ENCODE measurements at regions not wholly inside any gene's neighbourhood (a gene's known extent, or its start where the extent isn't known, plus 50 kb on each side); places are given as distances from the start of the nearest gene placed in this dataset.

DNA sequence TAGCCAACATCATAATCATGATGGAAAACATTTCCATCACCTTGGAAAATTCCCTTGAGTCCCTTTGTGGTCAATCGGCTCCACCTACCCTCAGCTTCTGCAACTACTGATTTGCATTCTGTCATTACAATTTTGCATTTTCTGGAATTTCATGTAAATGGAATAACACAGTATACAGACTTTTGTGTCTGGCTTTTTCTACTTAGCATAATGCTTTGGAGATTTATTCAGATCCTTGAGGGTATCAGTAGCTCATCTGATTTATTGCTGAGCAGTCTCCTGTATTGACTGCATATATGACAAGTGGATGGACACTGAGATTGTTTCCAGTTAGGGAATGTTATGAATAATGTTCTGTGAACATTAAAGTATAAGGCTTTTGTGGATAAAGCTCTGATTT is 358.3 kb downstream of the USP25 start:
- Mint-ChIP-seq H3K27ac (no peak overlapping the region), H3K4me3 (no peak overlapping the region), H3K36me3 (no peaks in the 10 kb centered on the region), H3K9me3 (no peaks in the 10 kb centered on the region), H3K27me3 (no peaks in the 10 kb centered on the region), H3K4me1 (no peaks in the 10 kb centered on the region)
- ChIA-PET POLR2A (no interaction called here), CTCF (interaction anchor here in 1 of 2 donors (1.2 kb wide), 1 partner anchor 46 kb away, joined by 4 read pairs; no protein-coding TSS in a partner anchor)
- no peak overlapping the region for H3K4me3 ChIP-seq (ENCODE audit: control insufficient read depth in 1 of 2, extremely low read depth in 1 of 2, low read length in 1 of 2)
- no peaks in the 10 kb centered on the region for H3K27me3 ChIP-seq (replicated peaks in 1 of 2; ENCODE audit: control insufficient read depth in 2 of 2, extremely low read depth in 1 of 2, insufficient read depth in 2 of 2, low read length in 1 of 2)
- no peaks in the 10 kb centered on the region for H3K9me3 ChIP-seq
- no peak overlapping the region for H3K27ac ChIP-seq (ENCODE audit: low read length)
- DNase-seq (no peak), ATAC-seq (replicated peaks in 1 of 4) (no peak)
- no peaks in the 10 kb centered on the region for H3K4me1 ChIP-seq (ENCODE audit: control insufficient read depth in 1 of 2, extremely low read depth in 1 of 2, insufficient read depth in 2 of 2, low read length in 2 of 2)
- no peaks in the 10 kb centered on the region for H3K36me3 ChIP-seq (ENCODE audit: control insufficient read depth in 2 of 2, extremely low read depth in 1 of 2, insufficient read depth in 1 of 2, low read length in 1 of 2)
- no CpG with 5 or more reads among the region's 1 CpG for WGBS (ENCODE audit: insufficient coverage)

DNA sequence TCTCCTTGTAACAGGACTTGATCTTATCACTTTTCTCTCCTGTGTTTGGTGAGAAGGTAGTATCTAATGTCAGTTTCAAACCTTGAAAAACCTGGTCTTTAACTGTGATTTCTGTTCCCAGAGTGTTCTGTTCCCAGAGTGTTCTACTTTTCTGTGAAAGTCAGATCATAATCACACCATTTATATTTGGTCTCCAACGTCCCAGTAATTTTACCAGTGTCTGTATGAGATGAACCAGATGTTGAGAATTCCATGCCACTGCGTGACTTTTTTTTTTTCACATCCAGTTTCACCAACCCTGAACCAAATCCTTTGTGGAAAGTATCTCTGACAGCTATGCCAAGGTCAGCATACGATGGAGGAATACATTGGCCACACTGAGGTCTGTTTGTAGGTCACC is 365.2 kb downstream of the USP25 start:
- H3K36me3 ChIP-seq (ENCODE audit: control insufficient read depth in 2 of 2, extremely low read depth in 1 of 2, insufficient read depth in 1 of 2, low read length in 1 of 2): no peaks in the 10 kb centered on the region
- no peak overlapping the region for H3K4me3 Mint-ChIP-seq
- H3K9me3 ChIP-seq: no peaks in the 10 kb centered on the region
- WGBS (ENCODE audit: insufficient coverage): 86% methylated on average over 1 of the region's 3 CpGs
- no peak overlapping the region for H3K4me3 ChIP-seq (ENCODE audit: control insufficient read depth in 1 of 2, extremely low read depth in 1 of 2, low read length in 1 of 2)
- H3K27me3 ChIP-seq (replicated peaks in 1 of 2; ENCODE audit: control insufficient read depth in 2 of 2, extremely low read depth in 1 of 2, insufficient read depth in 2 of 2, low read length in 1 of 2): no peaks in the 10 kb centered on the region
- no peak overlapping the region for H3K27ac ChIP-seq (ENCODE audit: low read length)
- no peak for DNase-seq
- H3K4me1 ChIP-seq (ENCODE audit: control insufficient read depth in 1 of 2, extremely low read depth in 1 of 2, insufficient read depth in 2 of 2, low read length in 2 of 2): no peaks in the 10 kb centered on the region
- peaks cover 0 to 4% (median 0%) of the 10 kb centered on the region in 3 donors for H3K9me3 Mint-ChIP-seq
- ChIA-PET POLR2A (no interaction called here), CTCF (no interaction called here)
- no peaks in the 10 kb centered on the region for H3K27me3 Mint-ChIP-seq
- no peak overlapping the region for H3K27ac Mint-ChIP-seq
- ATAC-seq (replicated peaks in 1 of 4): no peak
- H3K36me3 Mint-ChIP-seq: no peaks in the 10 kb centered on the region
- no peaks in the 10 kb centered on the region for H3K4me1 Mint-ChIP-seq

DNA sequence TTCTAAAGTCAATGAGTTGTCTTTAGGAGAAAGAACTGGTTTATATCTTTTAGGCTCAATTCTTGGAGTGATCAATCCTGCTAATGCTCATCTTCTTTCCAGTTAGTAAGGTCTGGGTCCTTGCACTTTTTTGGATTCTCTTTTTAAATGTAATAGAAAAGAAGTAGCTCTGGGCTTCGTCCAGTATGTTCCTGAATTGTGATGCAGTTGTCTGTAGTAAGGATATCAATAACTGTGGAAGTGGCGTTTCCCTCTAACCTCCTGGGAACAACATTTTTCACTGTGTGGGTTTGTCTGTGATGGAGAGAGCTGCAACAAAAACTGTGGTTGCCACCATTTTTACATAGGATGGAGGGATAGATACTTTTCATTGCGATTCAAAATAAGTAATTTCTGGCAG is 367.2 kb downstream of the USP25 start:
- no CpG with 5 or more reads among the region's 3 CpGs for WGBS (ENCODE audit: insufficient coverage)
- ATAC-seq (replicated peaks in 1 of 4): no peak

DNA sequence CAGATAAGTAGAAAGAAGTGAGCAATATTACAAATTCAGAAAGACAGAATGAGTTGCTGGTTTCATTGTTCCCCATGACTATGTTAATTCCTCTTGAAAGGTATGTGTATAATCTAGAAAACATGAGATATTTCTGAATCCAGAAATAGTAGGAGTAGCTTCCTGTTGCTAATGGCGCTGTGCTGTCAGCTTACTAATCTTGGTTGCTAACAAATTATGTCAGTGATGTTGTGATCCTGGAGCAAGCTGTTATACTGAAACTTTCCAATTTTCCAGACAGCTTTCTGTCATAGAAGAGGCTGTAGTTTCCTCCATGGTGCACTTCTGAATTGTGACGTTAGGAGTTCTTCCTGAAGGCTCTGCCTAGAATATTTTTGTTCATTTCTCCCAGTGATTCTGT is 372.3 kb downstream of the USP25 start:
- DNase-seq: no peak
- Histone ChIP-seq H3K9me3 (no peaks in the 10 kb centered on the region), H3K4me3 (ENCODE audit: control insufficient read depth in 1 of 2, extremely low read depth in 1 of 2, low read length in 1 of 2) (no peak overlapping the region), H3K36me3 (ENCODE audit: control insufficient read depth in 2 of 2, extremely low read depth in 1 of 2, insufficient read depth in 1 of 2, low read length in 1 of 2) (no peaks in the 10 kb centered on the region), H3K4me1 (ENCODE audit: control insufficient read depth in 1 of 2, extremely low read depth in 1 of 2, insufficient read depth in 2 of 2, low read length in 2 of 2) (no peaks in the 10 kb centered on the region), H3K27ac (ENCODE audit: low read length) (no peak overlapping the region), H3K27me3 (replicated peaks in 1 of 2; ENCODE audit: control insufficient read depth in 2 of 2, extremely low read depth in 1 of 2, insufficient read depth in 2 of 2, low read length in 1 of 2) (no peaks in the 10 kb centered on the region)
- no peak overlapping the region for H3K4me3 Mint-ChIP-seq
- WGBS (ENCODE audit: insufficient coverage): no CpG with 5 or more reads among the region's 2 CpGs
- POLR2A ChIA-PET: no interaction called here
- CTCF ChIA-PET: no interaction called here
- ATAC-seq (replicated peaks in 1 of 4): no peak
- peaks cover 0 to 2% (median 0%) of the 10 kb centered on the region in 3 donors for H3K9me3 Mint-ChIP-seq
- no peaks in the 10 kb centered on the region for H3K4me1 Mint-ChIP-seq
- no peak overlapping the region for H3K27ac Mint-ChIP-seq
- peaks cover 0 to 2% of the 10 kb centered on the region in 2 donors for H3K27me3 Mint-ChIP-seq
- H3K36me3 Mint-ChIP-seq: no peaks in the 10 kb centered on the region

More for the DNA sequence above, 367.2 kb downstream of the USP25 start:
- ChIA-PET CTCF (interaction anchor here in 1 of 2 donors (0.6 kb wide), 1 partner anchor 9 kb away, joined by 4 read pairs; no protein-coding TSS in a partner anchor), POLR2A (no interaction called here)
- H3K4me1 Mint-ChIP-seq: no peaks in the 10 kb centered on the region
- peaks cover 0 to 4% (median 0%) of the 10 kb centered on the region in 3 donors for H3K9me3 Mint-ChIP-seq
- Histone ChIP-seq H3K4me1 (ENCODE audit: control insufficient read depth in 1 of 2, extremely low read depth in 1 of 2, insufficient read depth in 2 of 2, low read length in 2 of 2) (no peaks in the 10 kb centered on the region), H3K4me3 (ENCODE audit: control insufficient read depth in 1 of 2, extremely low read depth in 1 of 2, low read length in 1 of 2) (no peak overlapping the region), H3K27me3 (replicated peaks in 1 of 2; ENCODE audit: control insufficient read depth in 2 of 2, extremely low read depth in 1 of 2, insufficient read depth in 2 of 2, low read length in 1 of 2) (no peaks in the 10 kb centered on the region), H3K27ac (ENCODE audit: low read length) (no peak overlapping the region), H3K36me3 (ENCODE audit: control insufficient read depth in 2 of 2, extremely low read depth in 1 of 2, insufficient read depth in 1 of 2, low read length in 1 of 2) (no peaks in the 10 kb centered on the region), H3K9me3 (no peaks in the 10 kb centered on the region)
- H3K27ac Mint-ChIP-seq: no peak overlapping the region
- H3K36me3 Mint-ChIP-seq: no peaks in the 10 kb centered on the region
- no peak for DNase-seq
- no peaks in the 10 kb centered on the region for H3K27me3 Mint-ChIP-seq
- no peak overlapping the region for H3K4me3 Mint-ChIP-seq

DNA sequence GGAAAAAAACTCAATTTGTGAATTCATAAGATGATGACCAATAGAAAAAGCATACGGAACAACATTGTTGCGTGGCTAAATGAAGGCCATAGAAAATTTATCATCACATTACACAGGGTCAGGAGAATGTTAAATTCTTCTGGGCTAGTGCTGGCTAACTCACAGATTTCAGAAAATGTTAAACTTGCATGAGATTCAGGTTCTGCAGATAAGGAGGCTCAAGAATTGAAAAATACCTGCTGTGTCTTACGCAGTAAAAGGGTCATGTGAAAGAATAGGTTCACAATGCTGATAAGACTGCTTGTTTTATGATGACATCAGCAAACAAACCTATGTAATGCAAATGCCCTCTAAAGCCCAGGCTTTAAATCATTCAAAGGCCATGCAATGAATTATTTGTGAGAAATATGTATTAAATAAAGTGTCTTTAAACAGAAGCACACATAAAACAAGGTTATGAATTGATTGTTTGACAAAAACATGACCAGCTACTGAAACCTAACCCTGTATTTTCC is 378.8 kb downstream of the USP25 start:
- Histone ChIP-seq H3K27me3 (replicated peaks in 1 of 2; ENCODE audit: control insufficient read depth in 2 of 2, extremely low read depth in 1 of 2, insufficient read depth in 2 of 2, low read length in 1 of 2) (no peaks in the 10 kb centered on the region), H3K36me3 (ENCODE audit: control insufficient read depth in 2 of 2, extremely low read depth in 1 of 2, insufficient read depth in 1 of 2, low read length in 1 of 2) (no peaks in the 10 kb centered on the region), H3K27ac (ENCODE audit: low read length) (no peak overlapping the region), H3K9me3 (no peaks in the 10 kb centered on the region), H3K4me3 (ENCODE audit: control insufficient read depth in 1 of 2, extremely low read depth in 1 of 2, low read length in 1 of 2) (no peak overlapping the region), H3K4me1 (ENCODE audit: control insufficient read depth in 1 of 2, extremely low read depth in 1 of 2, insufficient read depth in 2 of 2, low read length in 2 of 2) (no peaks in the 10 kb centered on the region)
- Mint-ChIP-seq H3K4me3 (no peak overlapping the region), H3K27ac (no peak overlapping the region), H3K4me1 (no peaks in the 10 kb centered on the region), H3K9me3 (peaks cover 0 to 7% (median 2%) of the 10 kb centered on the region in 3 donors), H3K36me3 (no peaks in the 10 kb centered on the region), H3K27me3 (peaks cover 0 to 2% of the 10 kb centered on the region in 2 donors)
- DNase-seq (no peak), ATAC-seq (replicated peaks in 1 of 4) (no peak)
- ChIA-PET POLR2A (interaction anchor here in 1 of 2 donors (0.5 kb wide), 1 partner anchor 323 kb away, joined by 3 read pairs; no protein-coding TSS in a partner anchor), CTCF (no interaction called here)
- WGBS (ENCODE audit: insufficient coverage): no CpG with 5 or more reads among the region's 3 CpGs

DNA sequence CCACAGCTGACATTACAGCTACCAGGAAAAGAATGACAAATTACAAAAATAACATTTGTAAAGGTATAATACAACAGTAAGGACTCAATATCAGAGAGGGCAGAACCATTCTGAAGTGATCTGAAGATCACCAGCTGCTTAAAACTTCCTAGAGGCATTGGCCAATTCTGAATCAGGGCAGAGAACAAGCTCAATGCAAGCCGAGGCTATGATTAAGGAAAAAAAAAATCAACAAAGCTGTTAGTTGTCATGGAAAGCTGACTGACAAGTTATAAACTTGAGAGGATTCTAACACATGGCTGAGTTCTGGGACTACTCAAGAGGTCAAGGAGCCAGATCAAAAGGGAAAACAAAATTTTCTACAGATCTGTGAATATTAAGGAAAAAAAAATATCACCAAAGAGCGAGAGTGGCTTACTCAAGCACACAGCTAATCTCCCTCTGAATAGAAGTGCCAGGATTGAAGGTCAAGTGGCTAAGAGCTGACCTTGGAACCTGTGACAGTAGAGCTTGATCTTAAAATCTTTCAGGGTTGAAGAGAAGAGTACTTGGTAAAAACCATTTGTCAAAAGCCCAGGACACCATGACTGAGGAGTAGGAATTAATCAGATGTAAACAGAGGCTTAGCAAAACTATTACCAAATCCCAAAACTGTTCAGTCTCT is 383.4 kb downstream of the USP25 start:
- Histone ChIP-seq H3K9me3 (no peaks in the 10 kb centered on the region), H3K27ac (ENCODE audit: low read length) (no peak overlapping the region), H3K36me3 (ENCODE audit: control insufficient read depth in 2 of 2, extremely low read depth in 1 of 2, insufficient read depth in 1 of 2, low read length in 1 of 2) (no peaks in the 10 kb centered on the region), H3K4me3 (ENCODE audit: control insufficient read depth in 1 of 2, extremely low read depth in 1 of 2, low read length in 1 of 2) (no peak overlapping the region), H3K4me1 (ENCODE audit: control insufficient read depth in 1 of 2, extremely low read depth in 1 of 2, insufficient read depth in 2 of 2, low read length in 2 of 2) (no peaks in the 10 kb centered on the region), H3K27me3 (replicated peaks in 1 of 2; ENCODE audit: control insufficient read depth in 2 of 2, extremely low read depth in 1 of 2, insufficient read depth in 2 of 2, low read length in 1 of 2) (no peaks in the 10 kb centered on the region)
- no peaks in the 10 kb centered on the region for H3K27me3 Mint-ChIP-seq
- H3K4me3 Mint-ChIP-seq: no peak overlapping the region
- POLR2A ChIA-PET: no interaction called here
- no peak for DNase-seq
- no peaks in the 10 kb centered on the region for H3K4me1 Mint-ChIP-seq
- CTCF ChIA-PET: no interaction called here
- H3K9me3 Mint-ChIP-seq: peaks cover 0 to 11% (median 2%) of the 10 kb centered on the region in 3 donors
- no peak overlapping the region for H3K27ac Mint-ChIP-seq
- no CpG with 5 or more reads among the region's 2 CpGs for WGBS (ENCODE audit: insufficient coverage)
- ATAC-seq (replicated peaks in 1 of 4): no peak
- no peaks in the 10 kb centered on the region for H3K36me3 Mint-ChIP-seq

Measured in T-cell (primary cell).